HepG2 (cell line): ENCODE measurements at regions not wholly inside any gene's neighbourhood (a gene's known extent, or its start where the extent isn't known, plus 50 kb on each side); places are given as distances from the start of the nearest gene placed in this dataset.

ENCODE experiments used
- ATAC-seq: fragments of 200-7000 bp; cut with Tn5 transposase; 3 replicates; pipeline ENCODE4 v1.9.1; 2020; ENCODE audit warnings: mild to moderate bottlenecking, moderate library complexity
- BruUV-seq: library from RNA; stranded (reverse); fragments of 400-500 nt; replicated peaks from 2 replicates; lab custom pipeline; 2021; lab: Mats Ljungman, UMichigan
- CTCF ChIA-PET: fragments of 300-600 bp; formaldehyde crosslinking; extraction: SDS; loops from one replicate; lab custom pipeline; 2021; ENCODE audit warnings: low total read pairs, inconsistent platforms, low intra/inter-chr PET ratio; lab: Yijun Ruan, JAX
- POLR2A ChIA-PET: fragments of 350-600 bp; sonication (Branson Sonifier 250); formaldehyde crosslinking; loops from one replicate; lab custom pipeline; 2020; ENCODE audit warnings: antibody characterized with exemption, inconsistent platforms; lab: Yijun Ruan, JAX
- DNase-seq: peaks from one replicate; pipeline ENCODE4 v3.0.0-alpha.2; 2015; ENCODE audit warnings: low spot score
- FAIRE-seq: peaks from 3 replicates; lab custom pipeline; 2011; peaks lifted over from hg19 to GRCh38; lab: Jason Lieb, UNC
- H2AFZ ChIP-seq: one replicate; pipeline ENCODE4 v1.6.1; 2011; ENCODE audit warnings: low read length, inconsistent platforms
- H3K27ac ChIP-seq: fragments of 300-600 bp; 3 replicates; pipeline ENCODE4 v1.8.0; 2011; ENCODE audit warnings: mixed run types, mild to moderate bottlenecking, mixed read lengths, low read length, inconsistent platforms; ENCODE audit not compliant: insufficient read depth; ENCODE audit errors: extremely low read length
- H3K27me3 ChIP-seq, 2 experiments: fragments of 200-600 bp in 1 of 2; 2 replicates in 1 of 2; 3 replicates in 1 of 2; pipeline versions ENCODE4 v1.6.0 to v1.8.0; 2011; ENCODE audit warnings: low read length in 2 of 2, mild to moderate bottlenecking in 2 of 2, moderate library complexity in 2 of 2, inconsistent platforms in 1 of 2; ENCODE audit not compliant: insufficient read depth in 2 of 2, control insufficient read depth in 1 of 2
- H3K36me3 ChIP-seq, 2 experiments: fragments of 200-600 bp in 1 of 2; replicated peaks in 1 of 2; 2 replicates in 1 of 2; 3 replicates in 1 of 2; pipeline versions ENCODE4 v1.5.1 to v1.8.0; 2011; ENCODE audit warnings: low read length in 2 of 2, inconsistent platforms in 1 of 2; ENCODE audit not compliant: insufficient read depth in 2 of 2, control insufficient read depth in 1 of 2
- H3K4me1 ChIP-seq: 2 replicates; pipeline ENCODE4 v1.5.1; 2012; ENCODE audit warnings: low read length, inconsistent platforms; ENCODE audit not compliant: insufficient read depth
- H3K4me2 ChIP-seq: 2 replicates; pipeline ENCODE4 v1.6.0; 2011; ENCODE audit warnings: low read depth, low read length, inconsistent platforms
- H3K4me3 ChIP-seq, 3 experiments: fragments of 200-600 bp in 1 of 3; sonication (generic), shearing (Covaris generic) in 1 of 3; replicated peaks in 1 of 3; 2 replicates each; pipeline ENCODE4 v1.5.1; 2011 to 2016; ENCODE audit warnings: low read length in 3 of 3, inconsistent platforms in 2 of 3, low read depth in 2 of 3, mild to moderate bottlenecking in 2 of 3, control low read depth in 1 of 3, mixed read lengths in 1 of 3; ENCODE audit not compliant: insufficient read depth in 1 of 3
- H3K79me2 ChIP-seq: one replicate; pipeline ENCODE4 v1.6.1; 2011; ENCODE audit warnings: low read length, inconsistent platforms; ENCODE audit not compliant: insufficient read depth
- H3K9ac ChIP-seq: 2 replicates; pipeline ENCODE4 v1.6.0; 2011; ENCODE audit warnings: mild to moderate bottlenecking, low read depth, low read length, inconsistent platforms; ENCODE audit not compliant: insufficient read depth
- H3K9me3 ChIP-seq: 2 replicates; pipeline ENCODE4 v1.5.1; 2012; ENCODE audit warnings: mild to moderate bottlenecking, low read length
- H4K20me1 ChIP-seq: 2 replicates; pipeline ENCODE4 v1.6.0; 2011; ENCODE audit warnings: inconsistent platforms, mild to moderate bottlenecking, low read length, moderate library complexity; ENCODE audit not compliant: insufficient read depth
- DPF2 ChIP-seq: sonication (generic); formaldehyde crosslinking; IDR thresholded peaks from 2 replicates; pipeline ENCODE4 v1.4.0; 2020; ENCODE audit warnings: mild to moderate bottlenecking, low read depth, missing genetic modification reagents, borderline replicate concordance
- FOXP1 ChIP-seq, 2 experiments: fragments of 450-650 bp in 1 of 2; IDR thresholded peaks; 2 replicates each; pipeline ENCODE4 v1.6.1; 2017 to 2018; ENCODE audit warnings: antibody characterized with exemption in 1 of 2
- GTF3A ChIP-seq: sonication (generic); formaldehyde crosslinking; conservative IDR thresholded peaks from 2 replicates; pipeline ENCODE4 v1.4.0; 2020; ENCODE audit warnings: mild to moderate bottlenecking, missing genetic modification reagents
- JUNB ChIP-seq: sonication (generic); formaldehyde crosslinking; IDR thresholded peaks from 2 replicates; pipeline ENCODE4 v1.8.0; 2022; ENCODE audit warnings: missing genetic modification reagents, mild to moderate bottlenecking, borderline replicate concordance
- MAFF ChIP-seq: IDR thresholded peaks from 2 replicates; pipeline ENCODE4 v1.6.1; 2011; ENCODE audit warnings: low read depth, low read length, improper control_type of control experiment
- MAFK ChIP-seq, 2 experiments: IDR thresholded peaks in 1 of 2; conservative IDR thresholded peaks in 1 of 2; 2 replicates each; pipeline ENCODE4 v1.6.1; 2011; ENCODE audit warnings: improper control_type of control experiment in 2 of 2, low read length in 2 of 2
- REL ChIP-seq: sonication (generic); formaldehyde crosslinking; conservative IDR thresholded peaks from 2 replicates; pipeline ENCODE4 v1.8.0; 2022; ENCODE audit warnings: mild to moderate bottlenecking, missing genetic modification reagents, moderate library complexity
- RFX3 ChIP-seq: IDR thresholded peaks from 2 replicates; pipeline ENCODE4 v1.6.1; 2016; ENCODE audit warnings: missing biosample characterization, missing genetic modification reagents
- SALL1 ChIP-seq: sonication (generic); formaldehyde crosslinking; IDR thresholded peaks from 2 replicates; pipeline ENCODE4 v1.8.0; 2022; ENCODE audit warnings: mild to moderate bottlenecking, missing genetic modification reagents
- ZNF234 ChIP-seq: sonication (generic); formaldehyde crosslinking; conservative IDR thresholded peaks from 2 replicates; pipeline ENCODE4 v1.5.1; 2020; ENCODE audit warnings: mild to moderate bottlenecking, missing genetic modification reagents
- ZNF558 ChIP-seq: sonication (generic); formaldehyde crosslinking; IDR thresholded peaks from 2 replicates; pipeline ENCODE4 v1.9.0; 2022; ENCODE audit warnings: mild to moderate bottlenecking, missing genetic modification reagents, borderline replicate concordance
- WGBS: methylation state at CpG from one replicate; pipeline ENCODE4 v1.1.6; 2017; ENCODE audit warnings: low lambda C conversion rate; 5-methylcytosine and 5-hydroxymethylcytosine counted together
- in situ Hi-C: cut with HindIII; loops from 2 replicates; pipeline ENCODE4 v1.10.0; 2017; ENCODE audit warnings: low pct_unique_long_range_greater_than_20kb; ENCODE audit not compliant: extremely low pct_ligation_motif_present
- intact Hi-C: fragments of 100-400 bp; cut with micrococcal nuclease; formaldehyde crosslinking; loops from one replicate; pipeline ENCODE4 v1.10.0; 2022; ENCODE audit not compliant: unreplicated experiment

DNA sequence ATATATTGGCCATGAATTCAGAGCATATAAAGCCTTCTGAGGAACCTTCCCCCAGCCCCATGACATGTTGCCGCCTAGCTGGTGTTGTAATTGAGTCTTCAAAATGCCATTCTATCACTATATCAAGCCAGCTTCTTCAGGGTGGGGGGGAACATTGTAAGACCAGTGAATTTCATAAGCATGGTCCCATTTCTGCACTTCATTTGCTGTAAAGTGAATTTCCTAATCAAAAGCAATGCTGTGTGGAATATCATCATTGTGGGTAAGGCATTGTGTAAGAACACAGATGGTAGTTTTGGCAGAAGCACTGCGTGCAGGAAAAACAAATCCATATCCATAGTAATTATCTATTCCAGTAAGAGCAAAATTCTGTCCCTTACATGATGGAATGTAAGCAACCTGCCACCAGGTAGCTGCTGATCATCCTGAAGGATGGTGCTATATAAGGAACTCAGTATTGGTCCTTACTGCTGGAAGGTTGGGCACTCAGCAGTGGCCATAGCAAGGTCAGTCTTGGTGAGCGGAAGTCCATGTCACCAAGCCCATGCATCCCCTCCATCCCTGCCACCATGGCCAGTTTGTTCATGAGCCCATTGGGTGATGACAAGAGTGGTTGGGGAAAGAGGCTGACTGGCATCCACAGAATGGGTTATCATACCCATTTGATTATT lies 159.4 kb downstream of the COPS8 start (continued):
- TF ChIP-seq JUNB (CRISPR knock-in tag) (no peak), ZNF558 (CRISPR knock-in tag) (no peak), REL (CRISPR knock-in tag) (no peak), ZNF234 (CRISPR knock-in tag) (no peak)

DNA sequence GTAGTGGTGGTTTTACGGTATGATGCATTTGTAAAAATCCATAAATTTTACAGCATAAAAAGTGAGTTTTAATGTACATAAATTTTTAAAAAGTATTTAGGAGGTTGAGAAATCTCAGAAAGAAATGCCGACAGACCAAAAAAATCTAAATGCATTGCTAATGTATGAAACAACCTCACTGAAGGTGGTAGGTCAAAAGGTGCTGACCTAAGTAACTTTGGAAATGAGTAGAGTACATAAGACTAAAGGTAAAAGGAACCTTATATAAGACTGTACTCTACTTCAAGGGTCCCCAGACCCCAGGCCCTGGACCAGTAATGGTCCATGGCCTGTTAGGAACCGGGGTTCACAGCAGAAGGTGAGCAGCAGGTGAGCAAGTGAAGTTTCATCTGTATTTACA lies 163.4 kb downstream of the COL6A3 start:
- no peak for ATAC-seq
- no peaks in the 10 kb centered on the region for H4K20me1 ChIP-seq
- no peak overlapping the region for H2AFZ ChIP-seq
- no peak overlapping the region for H3K9ac ChIP-seq
- H3K4me2 ChIP-seq, result no peak overlapping the region
- in situ Hi-C loops (no loop called here), intact Hi-C loops (no loop called here)
- no peak for FAIRE-seq
- no peak for DNase-seq
- ChIA-PET POLR2A (no interaction called here), CTCF (no interaction called here)
- H3K36me3 ChIP-seq, result no peaks in the 10 kb centered on the region
- WGBS, result 29% methylated on average over 3 of the region's 3 CpGs
- no TSS peak for BruUV-seq
- H3K27me3 ChIP-seq, result peaks cover 0 to 3% of the 10 kb centered on the region in 2 experiments; a peak in 1 of 5 replicates
- H3K27ac ChIP-seq, result no peak overlapping the region
- no peaks in the 10 kb centered on the region for H3K9me3 ChIP-seq
- no peak for TF ChIP-seq SALL1 (CRISPR knock-in tag)
- TF ChIP-seq MAFK (conservative IDR thresholded peaks at IDR 0.05 in 1 of 2, IDR thresholded peaks at IDR 0.05 in 1 of 2; ENCODE audit: low read length in 2 of 2), result peak; percentile 33 to 73; a peak in 2 of 4 replicates
- TF ChIP-seq GTF3A, result no peak
- TF ChIP-seq RFX3 (CRISPR knock-in tag), result no peak
- no peak for TF ChIP-seq DPF2 (CRISPR knock-in tag)
- 0 out of 2 replicates have a peak, but pooled peaks have one; percentile 21 for TF ChIP-seq MAFF
- no peak for TF ChIP-seq FOXP1 (IDR thresholded peaks at IDR 0.05)
- no peak for TF ChIP-seq FOXP1 (CRISPR knock-in tag; IDR thresholded peaks at IDR 0.05)
- H3K4me1 ChIP-seq, result no peaks in the 10 kb centered on the region
- H3K79me2 ChIP-seq, result no peaks in the 10 kb centered on the region
- H3K4me3 ChIP-seq, result no peak overlapping the region
